SU-DHL-6 (cell line): ENCODE measurements at regions not wholly inside any gene's neighbourhood (a gene's known extent, or its start where the extent isn't known, plus 50 kb on each side); places are given as distances from the start of the nearest gene placed in this dataset.

Experiments used
- H2AFZ ChIP-seq: fragments of 200-600 bp; sonication (generic); 2 replicates; pipeline ENCODE4 v1.6.1; 2014; ENCODE audit warnings: low read depth, mild to moderate bottlenecking, moderate library complexity, mixed read lengths, antibody characterized with exemption, low read length; ENCODE audit not compliant: severe bottlenecking
- H3F3A ChIP-seq: fragments of 200-600 bp; shearing (Covaris generic); 2 replicates; pipeline ENCODE4 v1.6.0; 2016; ENCODE audit warnings: antibody characterized with exemption, mild to moderate bottlenecking; ENCODE audit not compliant: insufficient read depth
- H3K27ac ChIP-seq: fragments of 200-600 bp; sonication (generic); 2 replicates; pipeline ENCODE4 v1.5.1; 2016; ENCODE audit warnings: low read depth, mild to moderate bottlenecking, low read length, moderate library complexity, mixed read lengths
- H3K27me3 ChIP-seq: fragments of 200-600 bp; sonication (generic), shearing (Covaris generic); 2 replicates; pipeline ENCODE4 v1.6.0; 2014; ENCODE audit warnings: mild to moderate bottlenecking, low read length
- H3K36me3 ChIP-seq: fragments of 200-600 bp; sonication (generic); 2 replicates; pipeline ENCODE4 v1.6.1; 2014; ENCODE audit warnings: mild to moderate bottlenecking, low read length, mixed read lengths
- H3K4me2 ChIP-seq: fragments of 300-600, 200-600 bp; shearing (Covaris generic), sonication (generic); 2 replicates; pipeline ENCODE4 v1.6.0; 2014; ENCODE audit warnings: low read length, low read depth, mild to moderate bottlenecking; ENCODE audit not compliant: poor library complexity, severe bottlenecking
- H3K4me3 ChIP-seq: fragments of 200-600 bp; sonication (generic); 2 replicates; pipeline ENCODE4 v1.5.1; 2014; ENCODE audit warnings: antibody characterized with exemption, low read length, mild to moderate bottlenecking, mixed read lengths; ENCODE audit not compliant: insufficient read depth, poor library complexity, severe bottlenecking
- H3K79me2 ChIP-seq: fragments of 200-600 bp; sonication (generic); 2 replicates; pipeline ENCODE4 v1.6.1; 2014; ENCODE audit warnings: mild to moderate bottlenecking, low read length, moderate library complexity; ENCODE audit not compliant: insufficient read depth
- H3K9ac ChIP-seq: fragments of 200-600 bp; sonication (generic); 2 replicates; pipeline ENCODE4 v1.7.0; 2014; ENCODE audit warnings: mild to moderate bottlenecking, low read length
- H3K9me2 ChIP-seq: fragments of 200-600 bp; sonication (generic); replicated peaks from 2 replicates; pipeline ENCODE4 v1.6.1; 2014; ENCODE audit warnings: low read length; ENCODE audit not compliant: insufficient read depth
- H3K9me3 ChIP-seq: fragments of 200-600 bp; sonication (generic); 2 replicates; pipeline ENCODE4 v1.6.1; 2014; ENCODE audit warnings: low read length, mixed read lengths; ENCODE audit not compliant: insufficient read depth
- H4K20me1 ChIP-seq: fragments of 200-600 bp; sonication (generic); 2 replicates; pipeline ENCODE4 v1.6.1; 2014; ENCODE audit warnings: low read depth, mild to moderate bottlenecking, antibody characterized with exemption, low read length, moderate library complexity, mixed read lengths
- EZH2phosphoT487 ChIP-seq: fragments of 200-600 bp; sonication (generic), shearing (Covaris generic); conservative IDR thresholded peaks from 2 replicates; pipeline ENCODE4 v1.6.1; 2018; ENCODE audit warnings: mild to moderate bottlenecking, antibody characterized with exemption, low read length, moderate library complexity, mixed read lengths
- TF ChIP-seq, protein P1 (sequence below): fragments of 200-600 bp; sonication (generic); IDR thresholded peaks from one replicate; pipeline ENCODE4 v1.5.1; 2017; ENCODE audit warnings: antibody characterized with exemption, mild to moderate bottlenecking, low read length, moderate library complexity; ENCODE audit not compliant: insufficient read depth, poor library complexity, severe bottlenecking

DNA sequence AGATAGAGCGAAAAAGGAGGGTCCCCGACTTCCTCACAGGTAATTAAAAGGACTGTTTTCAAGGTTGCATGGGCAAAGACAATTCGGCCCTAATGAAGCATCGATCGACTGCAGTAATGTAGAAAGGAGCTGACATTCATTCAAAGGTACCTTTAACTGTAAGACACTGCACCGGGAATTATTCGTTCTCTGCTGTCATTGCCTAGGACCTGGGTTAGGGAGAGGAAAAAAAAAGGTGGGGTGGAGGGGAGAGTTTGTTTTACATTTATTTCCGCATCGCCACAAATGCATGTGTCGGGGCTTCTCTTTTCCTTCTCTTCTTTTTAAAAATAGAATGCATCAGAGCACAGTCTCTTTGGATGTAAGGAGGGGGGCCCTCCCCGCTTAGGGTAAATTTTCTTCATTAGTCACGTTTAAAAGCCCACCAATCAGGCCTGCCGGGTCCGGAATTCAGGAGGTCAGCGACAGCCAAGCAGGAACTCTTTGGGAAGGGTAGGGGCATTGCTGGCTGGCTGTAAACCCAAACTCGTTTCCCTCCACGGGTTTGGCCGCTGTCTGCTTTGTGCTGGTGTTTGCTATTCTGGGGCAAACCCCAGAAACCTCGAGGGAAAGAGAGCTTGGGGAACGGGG is 496.2 kb upstream of the ZFHX3 start:
- no peaks in the 10 kb centered on the region for H3K79me2 ChIP-seq
- H3K9me2 ChIP-seq = no peaks in the 10 kb centered on the region
- no peak overlapping the region for H3K4me3 ChIP-seq
- H3K27ac ChIP-seq = no peak overlapping the region
- TF ChIP-seq, protein P1, sequence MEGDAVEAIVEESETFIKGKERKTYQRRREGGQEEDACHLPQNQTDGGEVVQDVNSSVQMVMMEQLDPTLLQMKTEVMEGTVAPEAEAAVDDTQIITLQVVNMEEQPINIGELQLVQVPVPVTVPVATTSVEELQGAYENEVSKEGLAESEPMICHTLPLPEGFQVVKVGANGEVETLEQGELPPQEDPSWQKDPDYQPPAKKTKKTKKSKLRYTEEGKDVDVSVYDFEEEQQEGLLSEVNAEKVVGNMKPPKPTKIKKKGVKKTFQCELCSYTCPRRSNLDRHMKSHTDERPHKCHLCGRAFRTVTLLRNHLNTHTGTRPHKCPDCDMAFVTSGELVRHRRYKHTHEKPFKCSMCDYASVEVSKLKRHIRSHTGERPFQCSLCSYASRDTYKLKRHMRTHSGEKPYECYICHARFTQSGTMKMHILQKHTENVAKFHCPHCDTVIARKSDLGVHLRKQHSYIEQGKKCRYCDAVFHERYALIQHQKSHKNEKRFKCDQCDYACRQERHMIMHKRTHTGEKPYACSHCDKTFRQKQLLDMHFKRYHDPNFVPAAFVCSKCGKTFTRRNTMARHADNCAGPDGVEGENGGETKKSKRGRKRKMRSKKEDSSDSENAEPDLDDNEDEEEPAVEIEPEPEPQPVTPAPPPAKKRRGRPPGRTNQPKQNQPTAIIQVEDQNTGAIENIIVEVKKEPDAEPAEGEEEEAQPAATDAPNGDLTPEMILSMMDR = no peak
- TF ChIP-seq EZH2phosphoT487 = no peak
- no peak overlapping the region for H3K9ac ChIP-seq
- H3K27me3 ChIP-seq = no peaks in the 10 kb centered on the region
- no peaks in the 10 kb centered on the region for H4K20me1 ChIP-seq
- H3F3A ChIP-seq = no peaks in the 10 kb centered on the region
- H3K36me3 ChIP-seq = no peaks in the 10 kb centered on the region
- no peak overlapping the region for H3K4me2 ChIP-seq
- no peak overlapping the region for H2AFZ ChIP-seq
- no peaks in the 10 kb centered on the region for H3K9me3 ChIP-seq

DNA sequence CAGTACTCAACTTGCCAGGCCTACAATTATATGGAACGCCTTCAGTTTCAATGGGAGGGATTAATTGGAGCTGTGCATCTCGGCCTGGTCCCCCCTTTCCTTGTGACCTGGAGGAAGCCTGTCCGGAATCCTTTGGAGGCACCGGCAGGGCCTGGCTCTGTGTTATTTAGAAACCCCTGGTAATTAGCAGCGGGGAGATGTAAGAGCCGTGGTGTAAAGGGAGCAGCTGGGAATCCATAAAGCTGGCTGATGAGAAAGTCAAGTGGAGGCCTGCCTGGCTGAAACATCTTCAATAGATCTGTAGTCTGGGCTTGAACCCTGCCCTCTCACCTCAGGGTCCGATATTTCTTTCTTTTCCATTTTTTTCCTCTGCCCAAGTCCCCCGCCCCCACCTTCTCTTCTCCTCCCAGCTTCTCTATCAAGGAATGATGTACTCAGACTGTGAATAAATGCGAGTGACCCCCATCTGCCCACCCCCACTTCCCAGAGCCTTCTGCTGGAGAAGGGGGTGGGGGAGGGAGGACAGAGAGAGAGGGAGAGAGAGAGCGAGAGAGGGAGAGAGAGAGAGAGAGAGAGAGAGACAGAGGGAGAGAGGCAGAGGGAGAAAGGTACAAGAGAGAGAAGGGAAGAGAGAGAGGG is 495.5 kb upstream of the ZFHX3 start:
- no peaks in the 10 kb centered on the region for H3K27me3 ChIP-seq
- H3K79me2 ChIP-seq = no peaks in the 10 kb centered on the region
- H3F3A ChIP-seq = no peaks in the 10 kb centered on the region
- H3K4me2 ChIP-seq = no peak overlapping the region
- no peak overlapping the region for H3K4me3 ChIP-seq
- no peak for TF ChIP-seq EZH2phosphoT487
- TF ChIP-seq, protein P1 = no peak
- no peak overlapping the region for H3K27ac ChIP-seq
- H3K9ac ChIP-seq = no peak overlapping the region
- no peak overlapping the region for H2AFZ ChIP-seq
- H3K9me3 ChIP-seq = no peaks in the 10 kb centered on the region
- no peaks in the 10 kb centered on the region for H3K9me2 ChIP-seq
- H3K36me3 ChIP-seq = no peaks in the 10 kb centered on the region
- no peaks in the 10 kb centered on the region for H4K20me1 ChIP-seq

DNA sequence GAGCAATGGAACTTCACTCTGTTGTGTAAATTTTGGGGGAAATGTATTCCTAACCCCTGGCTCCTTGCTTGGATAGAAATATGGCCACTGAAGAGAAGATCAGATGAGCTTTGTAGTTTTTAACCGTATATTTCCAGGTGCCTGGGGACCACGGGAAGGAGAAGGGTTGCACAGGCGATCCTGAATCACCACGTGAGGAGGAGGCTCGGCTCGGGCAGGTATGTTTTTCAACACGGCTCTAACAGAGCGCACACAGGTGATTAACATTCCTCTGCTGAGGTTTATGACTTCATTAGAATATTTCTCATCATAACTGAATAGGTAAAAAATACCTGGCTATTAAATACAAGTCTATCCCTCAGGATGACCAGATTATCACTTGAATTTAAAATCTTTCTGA is 495.0 kb upstream of the ZFHX3 start:
- no peak overlapping the region for H3K4me3 ChIP-seq
- H3K9ac ChIP-seq = no peak overlapping the region
- H2AFZ ChIP-seq = no peak overlapping the region
- no peaks in the 10 kb centered on the region for H3K27me3 ChIP-seq
- TF ChIP-seq, protein P1 = no peak
- TF ChIP-seq EZH2phosphoT487 = no peak
- H3K4me2 ChIP-seq = no peak overlapping the region
- H3K27ac ChIP-seq = no peak overlapping the region
- no peaks in the 10 kb centered on the region for H3K9me3 ChIP-seq
- no peaks in the 10 kb centered on the region for H3F3A ChIP-seq
- H3K79me2 ChIP-seq = no peaks in the 10 kb centered on the region
- no peaks in the 10 kb centered on the region for H4K20me1 ChIP-seq
- H3K36me3 ChIP-seq = no peaks in the 10 kb centered on the region
- no peaks in the 10 kb centered on the region for H3K9me2 ChIP-seq
